PC-3 (cell line): ENCODE measurements at regions not wholly inside any gene's neighbourhood (a gene's known extent, or its start where the extent isn't known, plus 50 kb on each side); places are given as distances from the start of the nearest gene placed in this dataset.

Experiments used
- EZH2 ChIP-seq: fragments of 300-600 bp; sonication (generic); IDR thresholded peaks from one replicate; pipeline ENCODE4 v1.6.1; 2017; ENCODE audit warnings: antibody characterized with exemption, mild to moderate bottlenecking, low read length; ENCODE audit not compliant: unreplicated experiment
- EZH2phosphoT487 ChIP-seq: fragments of 300-600 bp; sonication (generic); IDR thresholded peaks from 2 replicates; pipeline ENCODE4 v1.6.1; 2018; ENCODE audit warnings: mild to moderate bottlenecking, antibody characterized with exemption, low read length, borderline replicate concordance
- TF ChIP-seq, protein P1 (sequence below): fragments of 300-600 bp; sonication (generic); conservative IDR thresholded peaks from 2 replicates; pipeline ENCODE4 v1.5.1; 2017; ENCODE audit warnings: antibody characterized with exemption, low read depth, mild to moderate bottlenecking, low read length

DNA sequence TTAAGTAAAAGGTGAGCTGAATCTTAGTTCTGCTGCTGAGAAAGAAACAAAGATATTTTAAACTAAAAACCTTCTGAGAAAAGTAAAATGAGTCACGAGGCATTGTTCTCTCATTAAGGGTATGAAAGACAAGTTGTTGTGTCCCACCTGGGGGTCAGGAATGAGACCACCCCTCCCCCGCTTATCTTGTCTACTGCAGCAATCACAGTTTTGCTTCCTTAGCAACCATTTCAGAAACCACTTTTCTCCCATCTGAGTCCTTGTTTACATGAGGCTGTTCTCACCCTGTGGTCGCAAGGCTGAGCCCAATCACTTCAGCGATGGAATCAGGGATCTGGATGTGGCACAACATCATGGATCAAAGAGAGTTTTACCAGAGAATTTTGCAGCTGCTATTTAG is 377.6 kb upstream of the NETO1 start:
- TF ChIP-seq, protein P1, sequence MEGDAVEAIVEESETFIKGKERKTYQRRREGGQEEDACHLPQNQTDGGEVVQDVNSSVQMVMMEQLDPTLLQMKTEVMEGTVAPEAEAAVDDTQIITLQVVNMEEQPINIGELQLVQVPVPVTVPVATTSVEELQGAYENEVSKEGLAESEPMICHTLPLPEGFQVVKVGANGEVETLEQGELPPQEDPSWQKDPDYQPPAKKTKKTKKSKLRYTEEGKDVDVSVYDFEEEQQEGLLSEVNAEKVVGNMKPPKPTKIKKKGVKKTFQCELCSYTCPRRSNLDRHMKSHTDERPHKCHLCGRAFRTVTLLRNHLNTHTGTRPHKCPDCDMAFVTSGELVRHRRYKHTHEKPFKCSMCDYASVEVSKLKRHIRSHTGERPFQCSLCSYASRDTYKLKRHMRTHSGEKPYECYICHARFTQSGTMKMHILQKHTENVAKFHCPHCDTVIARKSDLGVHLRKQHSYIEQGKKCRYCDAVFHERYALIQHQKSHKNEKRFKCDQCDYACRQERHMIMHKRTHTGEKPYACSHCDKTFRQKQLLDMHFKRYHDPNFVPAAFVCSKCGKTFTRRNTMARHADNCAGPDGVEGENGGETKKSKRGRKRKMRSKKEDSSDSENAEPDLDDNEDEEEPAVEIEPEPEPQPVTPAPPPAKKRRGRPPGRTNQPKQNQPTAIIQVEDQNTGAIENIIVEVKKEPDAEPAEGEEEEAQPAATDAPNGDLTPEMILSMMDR: no peak
- TF ChIP-seq EZH2phosphoT487: no peak
- TF ChIP-seq EZH2: no peak
